GM21515 (cell line): ENCODE measurements at regions not wholly inside any gene's neighbourhood (a gene's known extent, or its start where the extent isn't known, plus 50 kb on each side); places are given as distances from the start of the nearest gene placed in this dataset.

ENCODE experiments used
- ATAC-seq: cut with Tn5 transposase; IDR thresholded peaks from one replicate; pipeline ENCODE4 v1.9.1; 2021; ENCODE audit not compliant: unreplicated experiment

DNA sequence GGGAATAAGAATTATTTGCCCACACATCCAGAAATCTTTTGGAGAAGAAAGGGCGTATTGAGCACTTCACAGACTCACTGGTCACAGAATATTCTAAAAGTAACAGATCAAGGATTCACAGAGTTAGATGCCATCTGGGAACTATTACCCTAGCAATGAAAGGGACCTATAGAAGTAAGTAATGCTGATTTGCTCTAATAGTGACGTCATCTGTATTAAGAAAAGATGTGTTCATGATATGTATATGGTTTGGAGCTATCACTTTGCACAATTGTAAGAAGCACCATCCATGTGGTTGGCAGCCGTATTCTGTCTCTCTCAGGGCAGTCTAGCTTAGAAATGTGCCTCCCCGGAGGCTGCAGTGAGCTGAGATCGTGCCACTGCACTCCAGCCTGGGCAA is 52.8 kb upstream of the SV2C start:
- no peak for ATAC-seq

DNA sequence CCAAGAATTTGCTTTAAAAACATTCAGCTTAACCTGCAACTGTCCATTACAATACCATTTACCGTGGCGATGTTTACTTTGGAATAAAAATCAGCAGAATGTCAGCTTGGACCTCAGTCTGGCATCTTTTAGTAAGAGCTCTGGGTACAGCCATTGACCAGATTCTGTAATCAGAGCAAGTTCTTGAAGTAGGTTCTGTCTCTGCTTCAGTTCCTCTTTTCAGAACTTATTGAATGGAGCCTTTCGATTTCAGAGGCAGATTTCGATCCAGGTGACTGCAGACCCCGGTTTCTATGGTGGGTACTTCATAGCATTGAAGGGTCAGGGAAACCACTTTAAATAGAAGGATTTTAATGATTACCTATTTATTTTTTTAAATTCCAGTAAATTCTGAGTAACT is 53.4 kb upstream of the SV2C start:
- ATAC-seq = no peak

DNA sequence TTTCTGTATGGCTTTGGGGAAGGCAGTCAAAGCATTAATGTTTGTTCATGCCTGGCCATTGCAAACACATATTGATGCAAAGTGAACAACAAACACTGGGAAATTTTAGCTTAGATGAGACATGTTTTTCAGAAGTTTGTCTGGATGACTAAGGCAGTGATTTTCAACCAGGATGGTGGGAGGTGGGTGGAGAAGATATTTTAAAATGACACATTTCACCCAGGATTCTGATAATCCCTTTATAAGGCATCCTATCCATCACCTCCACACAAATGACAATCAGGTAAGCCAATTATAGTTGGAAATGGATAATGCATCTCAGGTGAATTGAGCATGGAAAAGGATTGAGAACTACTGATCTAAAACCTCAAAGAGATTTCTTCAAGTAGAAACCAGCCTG is 57.4 kb upstream of the SV2C start:
- ATAC-seq = no peak

DNA sequence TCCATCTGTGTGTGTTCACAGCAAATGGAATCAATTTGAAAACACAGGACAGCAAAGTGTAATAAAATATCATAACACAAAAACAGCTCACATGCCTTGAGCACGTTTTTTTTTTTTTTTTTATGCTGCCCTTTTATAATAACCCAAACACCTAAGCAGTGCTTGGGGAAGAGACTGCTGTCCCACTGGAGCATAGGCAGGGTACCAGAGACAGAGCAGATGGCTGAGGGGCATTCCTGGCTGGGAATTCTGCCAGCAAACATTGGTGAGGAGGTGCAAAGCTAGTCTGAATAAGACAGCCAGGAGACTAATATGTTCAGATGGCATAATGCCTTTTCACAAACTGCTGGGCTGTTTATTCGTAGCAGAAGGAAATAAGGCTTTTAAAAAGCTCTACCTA is 58.1 kb upstream of the SV2C start:
- ATAC-seq = no peak

DNA sequence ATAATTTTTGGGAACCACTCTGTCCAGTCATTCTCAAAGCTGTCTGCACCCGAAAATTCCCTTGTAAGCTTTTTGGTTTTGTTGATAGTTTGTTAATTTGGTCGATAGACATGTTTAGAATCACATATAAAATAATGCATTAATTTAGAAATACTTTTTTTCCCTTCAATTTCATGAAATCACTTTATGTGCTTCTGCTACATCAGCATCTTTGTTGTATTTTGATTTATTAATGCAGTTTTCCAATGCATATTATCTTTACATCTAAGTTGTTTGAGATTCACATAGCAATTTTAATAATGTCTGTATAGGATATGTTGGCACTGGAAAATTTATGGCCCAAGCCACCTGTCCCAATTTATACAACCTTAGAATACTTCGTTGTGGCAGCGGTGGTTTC is 60.6 kb upstream of the SV2C start:
- no peak for ATAC-seq

DNA sequence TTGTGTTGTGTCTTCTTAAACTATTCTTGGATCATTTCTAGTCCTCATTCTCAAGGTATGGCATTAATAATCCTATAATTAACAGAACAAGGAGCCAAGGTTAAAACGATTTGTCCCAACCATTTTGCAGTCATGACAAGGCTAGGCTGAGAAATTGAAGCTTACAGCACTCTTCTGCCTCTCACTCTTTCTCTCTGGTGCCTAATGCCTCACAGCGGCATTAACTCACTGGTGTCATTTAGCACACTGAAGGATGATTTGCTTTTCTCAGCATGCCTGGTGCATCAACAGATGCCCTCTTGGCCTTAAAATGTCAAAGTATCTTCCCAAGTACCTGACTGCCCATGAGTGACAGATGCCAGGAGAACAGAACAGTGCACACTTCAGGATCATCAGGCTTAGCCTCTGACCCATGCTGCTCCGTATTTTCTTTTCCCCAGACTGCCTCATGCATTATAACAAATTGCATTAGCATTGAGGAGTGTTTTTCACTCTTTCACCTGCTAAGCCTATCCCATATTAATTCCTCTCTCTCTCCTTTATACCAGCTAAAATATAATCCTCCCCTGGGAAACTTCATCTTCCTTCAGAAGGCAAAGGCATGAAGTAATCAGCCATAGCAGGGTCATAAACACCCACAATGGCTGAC is 61.1 kb upstream of the SV2C start:
- no peak for ATAC-seq

DNA sequence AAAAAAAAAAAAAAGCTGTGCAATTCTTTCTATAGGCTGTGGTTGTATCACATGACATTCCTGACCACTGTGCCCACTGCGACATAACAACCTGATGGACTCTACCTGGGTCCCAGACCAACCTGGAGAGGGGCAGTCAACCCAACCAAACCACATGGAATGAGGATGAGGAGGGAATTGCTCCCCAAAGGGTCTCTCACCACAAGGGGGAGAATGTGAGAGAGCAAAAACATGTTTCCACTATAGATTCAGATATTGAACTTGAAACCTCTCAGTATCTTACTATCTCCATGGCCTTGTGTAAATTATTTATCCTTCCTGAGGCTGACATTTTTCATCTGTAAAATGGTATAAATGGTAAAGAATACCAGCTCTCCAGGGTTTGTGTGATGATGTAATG is 66.9 kb upstream of the SV2C start:
- ATAC-seq = no peak

DNA sequence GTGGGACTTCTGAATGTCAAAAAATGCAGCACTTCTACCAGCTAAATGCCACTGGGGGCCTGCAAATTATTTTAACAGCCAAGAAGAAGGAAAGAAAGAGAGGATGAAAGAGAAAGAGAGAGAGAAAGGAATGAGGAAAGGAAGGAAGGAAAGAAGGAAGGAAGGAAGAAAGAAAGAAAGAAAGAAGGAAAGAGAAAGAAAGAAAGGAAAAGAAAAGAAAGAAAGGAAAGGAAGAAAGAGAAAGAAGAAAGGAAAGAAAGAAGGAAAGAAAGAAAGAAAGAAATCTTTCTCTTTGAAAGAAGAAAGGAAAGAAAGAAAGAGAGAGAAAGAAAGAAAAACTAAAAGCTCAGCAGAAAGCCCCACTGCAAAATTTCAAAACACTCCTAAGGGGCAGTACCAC is 69.2 kb upstream of the SV2C start:
- ATAC-seq = no peak

DNA sequence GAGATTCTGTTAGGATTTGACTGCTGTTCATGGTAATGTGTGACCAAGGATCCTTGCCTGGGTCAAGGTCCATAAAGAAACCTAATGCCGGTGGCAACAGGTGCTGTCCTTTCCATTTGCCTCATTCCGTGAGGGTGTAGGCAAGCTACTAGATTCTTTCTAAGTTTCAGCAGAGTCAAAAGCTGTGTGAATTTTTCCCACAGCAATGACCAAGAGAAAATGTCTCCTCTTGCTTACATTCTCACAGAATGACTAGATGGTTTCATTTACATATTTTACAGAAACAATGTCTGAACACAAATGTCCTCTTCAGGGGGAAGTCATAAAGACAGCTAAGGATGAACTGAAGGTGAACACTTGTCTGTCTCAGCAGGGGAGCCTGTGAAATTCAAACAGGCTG is 75.3 kb upstream of the SV2C start:
- ATAC-seq = no peak

DNA sequence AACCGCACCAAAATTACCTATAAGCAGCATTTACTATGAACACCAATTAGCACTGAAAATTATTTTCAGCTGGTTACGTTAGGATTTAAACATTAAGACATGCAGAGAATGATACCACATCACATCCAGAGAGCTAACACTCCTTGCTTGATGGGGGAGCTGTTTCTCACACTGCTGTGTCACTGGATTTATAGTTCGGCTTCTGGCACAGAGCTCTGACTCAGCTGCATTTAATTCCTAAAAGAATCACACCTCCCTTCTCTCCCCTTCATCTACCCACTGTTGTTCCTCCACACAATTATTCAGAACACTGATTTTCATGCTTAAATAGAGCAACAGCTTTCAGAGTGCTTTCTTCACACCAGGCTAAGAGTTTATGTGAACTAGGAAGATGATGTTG is 82.6 kb upstream of the SV2C start:
- no peak for ATAC-seq

DNA sequence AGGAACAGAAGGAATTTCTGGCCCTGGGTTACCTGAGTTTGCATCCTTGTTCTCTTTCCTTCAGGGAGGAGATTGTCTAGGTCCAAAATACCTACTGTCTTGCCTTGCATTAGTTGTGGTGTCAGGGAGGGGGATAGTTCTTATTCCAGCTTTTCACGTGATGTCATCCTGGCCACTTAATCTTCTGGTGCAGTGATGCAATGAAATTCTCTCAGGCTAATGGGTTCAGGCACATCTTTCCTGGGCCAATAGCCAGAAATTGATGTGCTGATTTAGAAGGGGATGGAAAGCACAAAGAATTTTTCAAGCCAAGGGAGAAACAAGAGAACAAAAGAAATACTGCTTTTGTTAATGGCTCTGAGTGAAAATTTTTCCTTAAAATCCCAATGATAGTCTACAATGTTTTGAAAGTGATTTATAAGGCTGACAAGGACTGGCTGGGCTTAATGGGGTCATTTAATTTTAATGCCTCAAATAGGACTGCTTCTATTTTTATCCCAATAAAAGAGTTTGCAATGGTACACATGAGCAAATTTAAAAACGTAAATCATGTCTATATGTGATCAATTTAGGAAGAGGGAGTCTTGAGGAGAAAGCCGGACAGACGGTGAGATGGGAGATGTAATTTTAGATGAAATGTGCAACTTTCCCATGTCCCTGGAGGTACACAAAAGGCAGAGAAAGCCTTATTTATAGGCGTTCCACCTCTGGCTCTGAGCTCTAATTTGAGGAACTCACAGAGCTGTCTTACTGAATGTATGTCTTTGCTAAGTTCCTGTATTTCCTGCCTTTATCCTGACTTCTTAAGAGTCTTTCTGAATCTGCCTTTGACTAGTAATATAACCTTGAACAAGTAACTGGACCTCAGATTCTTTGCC is 89.3 kb upstream of the SV2C start:
- no peak for ATAC-seq

DNA sequence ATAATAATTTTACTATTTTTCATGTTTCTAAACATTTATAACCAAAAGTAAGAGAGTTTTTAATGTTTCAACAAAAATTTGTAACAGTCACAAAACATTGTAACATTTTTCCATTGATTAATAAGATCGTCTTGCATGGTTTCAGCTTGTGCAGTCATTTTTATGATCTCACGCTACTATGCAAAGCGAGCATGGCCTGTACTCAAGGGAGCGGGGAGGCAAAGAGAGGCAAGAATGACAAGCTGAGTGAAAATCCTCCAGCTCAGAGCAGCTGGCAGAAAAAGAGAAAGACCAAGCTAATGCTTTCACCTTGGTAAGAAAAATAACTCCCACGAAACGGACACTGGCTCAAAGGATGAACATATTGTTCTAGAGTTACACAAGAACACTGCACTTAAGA is 90.0 kb upstream of the SV2C start:
- no peak for ATAC-seq

DNA sequence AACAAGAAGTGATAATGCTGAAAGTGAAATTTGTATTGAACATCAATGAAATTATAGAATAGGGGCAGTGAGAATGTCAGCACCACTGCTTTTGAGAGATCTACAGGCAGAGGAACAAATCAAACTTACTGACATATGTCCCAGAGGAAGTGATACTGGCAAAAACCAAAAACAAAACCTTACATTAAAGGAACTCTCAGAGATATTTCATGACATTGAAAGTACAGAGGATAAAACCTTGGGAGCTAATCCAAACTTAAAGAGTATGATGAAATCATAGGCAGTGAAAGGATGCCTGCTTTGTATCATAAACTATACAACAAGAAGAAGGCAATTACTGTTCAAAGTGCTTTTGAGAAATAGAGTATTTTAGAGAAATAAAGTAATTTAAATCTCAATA is 90.4 kb upstream of the SV2C start:
- no peak for ATAC-seq

DNA sequence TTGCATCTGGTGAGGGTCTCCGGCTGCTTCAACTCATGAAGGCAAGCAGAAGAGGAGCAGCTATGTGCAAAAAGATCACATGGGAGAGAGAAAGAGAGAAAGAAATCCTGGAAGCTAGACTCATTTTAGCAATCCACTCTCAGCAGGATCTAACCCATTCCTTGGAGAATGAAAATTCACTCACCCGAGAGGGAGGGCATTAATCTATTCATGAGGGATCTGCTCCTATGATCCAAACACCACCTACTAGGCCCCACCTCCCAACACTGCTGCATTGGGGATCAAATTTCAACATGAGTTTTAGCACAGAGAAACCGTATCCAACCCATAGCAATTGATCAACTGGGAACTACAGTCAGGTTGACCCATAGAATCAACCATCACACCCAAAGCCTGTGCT is 98.1 kb upstream of the SV2C start:
- ATAC-seq = no peak

DNA sequence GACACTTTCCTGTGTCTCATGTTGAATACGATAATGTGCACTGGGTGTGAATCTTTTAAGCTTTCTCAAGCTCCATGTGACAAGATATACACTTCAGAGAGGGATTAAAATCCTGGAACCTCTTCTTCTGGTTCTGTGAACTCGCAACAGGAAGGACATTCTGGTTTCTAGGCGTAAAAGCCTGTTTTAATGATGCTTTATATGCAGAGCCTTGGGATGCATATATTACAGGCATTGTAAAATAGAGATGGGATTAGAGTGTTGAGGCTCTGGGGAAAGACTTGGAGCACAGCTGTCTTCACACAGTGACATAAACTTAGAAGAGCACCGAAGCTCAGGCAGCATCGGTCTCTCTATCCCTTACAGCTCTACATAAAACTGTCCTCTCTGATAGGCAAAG is 107.7 kb upstream of the SV2C start:
- ATAC-seq = no peak

DNA sequence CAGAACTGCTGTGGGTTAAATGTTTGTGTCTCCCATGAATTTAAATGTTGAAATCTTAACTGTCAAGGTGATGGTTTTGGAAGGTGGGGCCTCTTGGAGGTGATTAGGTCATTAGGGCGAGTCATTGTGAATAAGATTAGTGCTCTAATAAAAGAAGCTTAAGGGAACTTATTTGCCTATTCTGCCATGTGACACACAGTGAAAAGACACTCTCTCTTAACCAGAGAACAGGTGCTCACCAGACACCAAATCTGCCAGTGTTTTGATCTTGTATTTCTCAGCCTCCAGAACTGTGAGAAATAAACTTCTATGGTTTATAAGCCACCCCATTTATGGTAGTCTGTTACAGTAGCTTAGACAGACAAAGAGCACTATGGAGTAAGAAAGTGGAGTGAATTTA is 117.9 kb upstream of the SV2C start:
- ATAC-seq = no peak

DNA sequence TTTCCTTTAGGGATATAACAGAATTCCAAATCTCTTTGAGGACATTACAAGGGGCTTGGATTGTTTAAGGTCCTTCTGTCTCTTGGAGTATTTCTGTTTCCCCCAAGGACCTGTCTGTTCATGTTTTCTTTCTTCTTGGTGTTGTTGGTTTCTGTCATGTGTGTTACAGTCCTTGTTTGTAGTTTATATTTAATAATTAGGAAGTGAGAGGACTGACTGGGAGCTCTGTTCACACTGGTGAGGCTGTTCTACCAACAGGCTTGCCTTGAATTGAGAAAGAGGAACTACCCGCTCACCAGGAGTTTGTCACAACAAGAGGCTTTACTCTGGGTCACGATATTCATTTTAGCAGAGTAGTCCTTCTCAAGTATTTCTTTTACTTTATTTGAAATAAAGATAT is 119.2 kb upstream of the SV2C start:
- no peak for ATAC-seq

DNA sequence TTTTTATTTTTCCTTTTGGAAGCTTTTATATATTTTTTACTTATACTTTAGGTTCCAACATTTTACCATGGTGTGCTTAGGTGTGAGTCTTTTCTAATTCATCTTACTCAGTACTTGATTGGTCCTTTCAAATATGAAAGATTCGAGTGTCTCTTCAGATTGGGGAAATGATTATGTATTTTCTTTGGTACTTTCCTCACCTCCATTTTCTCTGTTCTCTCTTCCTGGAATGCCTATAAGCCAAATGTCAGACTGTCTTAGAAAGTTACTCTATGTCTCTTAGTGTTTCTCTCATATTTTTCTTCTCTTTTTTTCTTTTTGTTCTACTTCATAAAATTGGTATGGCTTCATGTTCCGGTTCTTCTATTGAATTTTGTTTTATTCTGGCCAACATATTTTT is 119.6 kb upstream of the SV2C start:
- ATAC-seq = no peak

DNA sequence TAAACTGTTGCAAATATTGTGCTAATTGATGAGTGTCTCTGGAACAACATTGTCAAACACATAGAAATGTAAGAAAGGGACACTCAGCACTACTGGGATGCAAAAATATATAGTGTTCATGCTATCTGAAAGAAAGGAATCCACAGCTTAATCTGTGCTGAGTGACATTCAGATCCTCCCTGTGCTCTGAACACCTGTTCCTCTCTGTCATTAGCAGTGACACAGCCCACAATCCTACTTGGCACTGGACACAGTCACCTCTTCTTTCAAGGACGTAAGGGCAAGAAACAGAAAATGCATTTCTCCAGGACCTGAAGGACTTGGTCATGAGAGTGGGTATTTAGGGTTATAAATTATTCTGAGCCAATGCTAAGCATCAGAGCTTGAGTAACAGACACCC is 121.4 kb upstream of the SV2C start:
- no peak for ATAC-seq

DNA sequence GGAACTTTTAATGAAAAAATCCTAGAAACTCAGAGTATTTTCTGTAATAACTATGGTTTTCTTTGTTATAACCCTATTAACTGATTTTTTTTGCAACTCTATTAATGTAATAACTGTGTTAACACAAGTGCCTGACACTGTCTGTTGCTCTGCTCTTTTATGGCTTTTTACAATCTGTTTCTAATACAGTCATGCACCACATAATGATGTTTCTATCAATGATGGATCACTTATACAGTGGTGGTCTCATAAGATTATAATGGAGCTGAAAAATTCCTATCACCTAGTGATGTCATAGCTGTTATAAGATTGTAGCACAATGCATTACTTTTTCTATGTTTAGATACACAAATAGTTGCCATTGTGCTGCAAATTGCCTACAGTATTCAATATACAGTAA is 123.1 kb upstream of the SV2C start:
- no peak for ATAC-seq

DNA sequence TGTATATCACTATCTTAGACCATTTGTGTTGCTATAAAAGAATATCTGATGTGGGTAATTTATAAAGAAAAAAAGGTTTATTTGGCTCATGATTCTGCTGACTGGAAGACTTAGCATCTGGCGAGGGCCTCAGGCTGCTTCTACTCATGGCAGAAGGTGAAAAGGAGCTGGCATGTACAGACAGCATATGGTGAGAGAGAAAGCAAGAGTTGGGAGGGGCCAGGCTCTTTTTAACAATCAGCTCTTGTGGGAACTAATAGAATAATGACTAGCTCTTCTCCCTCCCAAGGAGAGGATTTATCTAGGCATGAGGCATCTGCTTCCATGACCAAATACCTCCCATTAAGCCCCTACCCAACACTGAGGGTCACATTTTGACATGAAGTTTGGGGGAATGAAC is 130.2 kb upstream of the SV2C start:
- ATAC-seq = no peak

DNA sequence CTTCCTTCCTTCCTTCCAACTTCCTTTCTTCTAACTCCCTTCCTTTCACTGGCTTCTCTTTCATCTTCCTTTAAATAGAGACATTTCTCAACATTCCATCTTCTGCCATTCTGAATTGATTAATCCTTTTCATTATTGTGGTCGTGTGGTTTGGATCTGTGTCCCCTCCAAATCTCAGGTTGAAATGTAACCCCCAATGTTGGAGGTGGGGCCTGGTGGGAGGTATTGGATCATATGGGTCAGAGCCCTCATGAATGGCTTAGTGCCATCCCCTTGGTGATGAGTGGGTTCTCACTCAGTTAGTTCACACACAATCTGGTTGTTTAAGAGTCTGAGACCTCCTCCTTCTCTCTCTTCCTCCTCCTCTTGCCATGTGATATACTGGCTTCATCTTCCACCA is 130.9 kb upstream of the SV2C start:
- ATAC-seq = no peak

DNA sequence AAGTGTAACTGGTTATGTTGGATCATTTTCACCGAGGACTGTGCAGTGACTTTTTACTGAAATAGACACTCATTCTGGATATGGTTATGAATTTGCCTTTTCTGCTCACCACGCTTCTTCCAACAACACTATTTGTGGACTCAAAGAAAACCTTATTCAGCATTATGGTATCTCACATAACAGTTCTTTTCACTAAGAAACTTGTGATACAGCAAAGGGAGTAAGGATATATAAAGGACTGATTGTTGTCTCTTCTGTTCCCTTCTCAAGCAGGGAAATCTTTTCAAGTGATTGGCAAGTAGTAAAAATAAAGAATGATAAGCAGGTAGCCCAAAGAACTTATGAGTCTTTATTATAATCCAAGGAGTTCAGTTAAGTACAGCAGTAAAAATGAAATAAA is 131.5 kb upstream of the SV2C start:
- no peak for ATAC-seq
